ENCODE measurements at regions not wholly inside any gene's neighbourhood (a gene's known extent, or its start where the extent isn't known, plus 50 kb on each side); places are given as distances from the start of the nearest gene placed in this dataset.
"Not testable (repeated sequence)": the region's sequence is repeated elsewhere in the genome, so short reads cannot be mapped to it uniquely, and the experiment has no call there.

GRCh38 chr2:91525587-91525986 lies 2834.1 kb downstream of the RPIA start:
- not testable (repeated sequence) for H3K27ac ChIP-seq (ENCODE audit: low read depth, low read length, severe bottlenecking); H3K36me3 ChIP-seq (ENCODE audit: control insufficient read depth, insufficient read depth, low read length); H3K9me3 ChIP-seq (ENCODE audit: control insufficient read depth, low read length); H3K4me3 ChIP-seq (ENCODE audit: extremely low read depth, insufficient read depth, low read length, poor library complexity, severe bottlenecking); H3K4me1 ChIP-seq (ENCODE audit: control insufficient read depth, insufficient read depth, low read length, poor library complexity, severe bottlenecking)
- WGBS, 2 experiments (ENCODE audit: insufficient coverage in 2 of 2), result no CpG with 5 or more reads among the region's 2 CpGs

GRCh38 chr2:91526083-91526482 lies 2834.6 kb downstream of the RPIA start:
- H3K4me1 ChIP-seq (ENCODE audit: control insufficient read depth, insufficient read depth, low read length, poor library complexity, severe bottlenecking); H3K9me3 ChIP-seq (ENCODE audit: control insufficient read depth, low read length); H3K4me3 ChIP-seq (ENCODE audit: extremely low read depth, insufficient read depth, low read length, poor library complexity, severe bottlenecking); H3K36me3 ChIP-seq (ENCODE audit: control insufficient read depth, insufficient read depth, low read length); H3K27ac ChIP-seq (ENCODE audit: low read depth, low read length, severe bottlenecking): not testable (repeated sequence)
- 80% methylated on average over 1 of the region's 5 CpGs for WGBS, 2 experiments (ENCODE audit: insufficient coverage in 2 of 2)

- WGBS, 2 experiments (ENCODE audit: insufficient coverage in 2 of 2), result 78 to 100% methylated on average over 2 of the region's 2 CpGs
- H3K36me3 ChIP-seq (ENCODE audit: control insufficient read depth, insufficient read depth, low read length); H3K9me3 ChIP-seq (ENCODE audit: control insufficient read depth, low read length); H3K4me3 ChIP-seq (ENCODE audit: extremely low read depth, insufficient read depth, low read length, poor library complexity, severe bottlenecking); H3K27ac ChIP-seq (ENCODE audit: low read depth, low read length, severe bottlenecking); H3K4me1 ChIP-seq (ENCODE audit: control insufficient read depth, insufficient read depth, low read length, poor library complexity, severe bottlenecking): not testable (repeated sequence)
Measured at GRCh38 chr2:91527056-91527455, 2835.6 kb downstream of the RPIA start.

GRCh38 chr2:91527491-91528031 lies 2836.1 kb downstream of the RPIA start:
- H3K4me3 ChIP-seq (ENCODE audit: extremely low read depth, insufficient read depth, low read length, poor library complexity, severe bottlenecking), result not testable (repeated sequence)
- WGBS, 2 experiments (ENCODE audit: insufficient coverage in 2 of 2), result 89 to 91% methylated on average over 7 of the region's 7 CpGs

GRCh38 chr2:91528361-91528760 lies 2836.9 kb downstream of the RPIA start:
- H3K4me3 ChIP-seq (ENCODE audit: extremely low read depth, insufficient read depth, low read length, poor library complexity, severe bottlenecking); H3K9me3 ChIP-seq (ENCODE audit: control insufficient read depth, low read length); H3K36me3 ChIP-seq (ENCODE audit: control insufficient read depth, insufficient read depth, low read length); H3K27ac ChIP-seq (ENCODE audit: low read depth, low read length, severe bottlenecking); H3K4me1 ChIP-seq (ENCODE audit: control insufficient read depth, insufficient read depth, low read length, poor library complexity, severe bottlenecking): not testable (repeated sequence)
- 92 to 100% methylated on average over 2 of the region's 2 CpGs for WGBS, 2 experiments (ENCODE audit: insufficient coverage in 2 of 2)

More at GRCh38 chr2:91527491-91528031, 2836.1 kb downstream of the RPIA start:
- H3K4me1 ChIP-seq (ENCODE audit: control insufficient read depth, insufficient read depth, low read length, poor library complexity, severe bottlenecking); H3K9me3 ChIP-seq (ENCODE audit: control insufficient read depth, low read length); H3K27ac ChIP-seq (ENCODE audit: low read depth, low read length, severe bottlenecking); H3K36me3 ChIP-seq (ENCODE audit: control insufficient read depth, insufficient read depth, low read length): not testable (repeated sequence)

GRCh38 chr2:91536109-91536508 lies 2844.6 kb downstream of the RPIA start:
- not testable (repeated sequence) for H3K36me3 ChIP-seq (ENCODE audit: control insufficient read depth, insufficient read depth, low read length); H3K4me1 ChIP-seq (ENCODE audit: control insufficient read depth, insufficient read depth, low read length, poor library complexity, severe bottlenecking); H3K4me3 ChIP-seq (ENCODE audit: extremely low read depth, insufficient read depth, low read length, poor library complexity, severe bottlenecking); H3K9me3 ChIP-seq (ENCODE audit: control insufficient read depth, low read length); H3K27ac ChIP-seq (ENCODE audit: low read depth, low read length, severe bottlenecking)
- whole genome bisulfite sequencing, 2 experiments (ENCODE audit: insufficient coverage in 2 of 2), result 29 to 65% methylated on average over 1 to 2 of the region's 7 CpGs

- H3K27ac ChIP-seq (ENCODE audit: low read depth, low read length, severe bottlenecking); H3K4me1 ChIP-seq (ENCODE audit: control insufficient read depth, insufficient read depth, low read length, poor library complexity, severe bottlenecking); H3K4me3 ChIP-seq (ENCODE audit: extremely low read depth, insufficient read depth, low read length, poor library complexity, severe bottlenecking); H3K9me3 ChIP-seq (ENCODE audit: control insufficient read depth, low read length); H3K36me3 ChIP-seq (ENCODE audit: control insufficient read depth, insufficient read depth, low read length): not testable (repeated sequence)
- WGBS, 2 experiments (ENCODE audit: insufficient coverage in 2 of 2), result 81 to 88% methylated on average over 10 of the region's 17 CpGs
Measured at GRCh38 chr2:91536549-91537263, 2845.2 kb downstream of the RPIA start.

- H3K4me1 ChIP-seq (ENCODE audit: control insufficient read depth, insufficient read depth, low read length, poor library complexity, severe bottlenecking); H3K4me3 ChIP-seq (ENCODE audit: extremely low read depth, insufficient read depth, low read length, poor library complexity, severe bottlenecking); H3K27ac ChIP-seq (ENCODE audit: low read depth, low read length, severe bottlenecking); H3K36me3 ChIP-seq (ENCODE audit: control insufficient read depth, insufficient read depth, low read length); H3K9me3 ChIP-seq (ENCODE audit: control insufficient read depth, low read length): not testable (repeated sequence)
- WGBS, 2 experiments (ENCODE audit: insufficient coverage in 2 of 2), result 88 to 94% methylated on average over 6 of the region's 6 CpGs
Measured at GRCh38 chr2:91549316-91549715, 2857.8 kb downstream of the RPIA start.

GRCh38 chr2:91558234-91558633 lies 2866.8 kb downstream of the RPIA start:
- H3K4me3 ChIP-seq (ENCODE audit: extremely low read depth, insufficient read depth, low read length, poor library complexity, severe bottlenecking); H3K9me3 ChIP-seq (ENCODE audit: control insufficient read depth, low read length); H3K36me3 ChIP-seq (ENCODE audit: control insufficient read depth, insufficient read depth, low read length); H3K4me1 ChIP-seq (ENCODE audit: control insufficient read depth, insufficient read depth, low read length, poor library complexity, severe bottlenecking); H3K27ac ChIP-seq (ENCODE audit: low read depth, low read length, severe bottlenecking): not testable (repeated sequence)

- WGBS, 2 experiments (ENCODE audit: insufficient coverage in 2 of 2), result no CpG with 5 or more reads among the region's 1 CpG
- H3K9me3 ChIP-seq (ENCODE audit: control insufficient read depth, low read length); H3K4me3 ChIP-seq (ENCODE audit: extremely low read depth, insufficient read depth, low read length, poor library complexity, severe bottlenecking); H3K36me3 ChIP-seq (ENCODE audit: control insufficient read depth, insufficient read depth, low read length); H3K27ac ChIP-seq (ENCODE audit: low read depth, low read length, severe bottlenecking); H3K4me1 ChIP-seq (ENCODE audit: control insufficient read depth, insufficient read depth, low read length, poor library complexity, severe bottlenecking): not testable (repeated sequence)
Measured at GRCh38 chr2:91559269-91559668, 2867.8 kb downstream of the RPIA start.

- H3K36me3 ChIP-seq (ENCODE audit: control insufficient read depth, insufficient read depth, low read length); H3K4me3 ChIP-seq (ENCODE audit: extremely low read depth, insufficient read depth, low read length, poor library complexity, severe bottlenecking); H3K9me3 ChIP-seq (ENCODE audit: control insufficient read depth, low read length); H3K4me1 ChIP-seq (ENCODE audit: control insufficient read depth, insufficient read depth, low read length, poor library complexity, severe bottlenecking); H3K27ac ChIP-seq (ENCODE audit: low read depth, low read length, severe bottlenecking): not testable (repeated sequence)
Measured at GRCh38 chr2:91559886-91560614, 2868.6 kb downstream of the RPIA start.

Measured in mesodermal cell (in vitro differentiated cells).